GM18517 (cell line): ENCODE measurements at regions not wholly inside any gene's neighbourhood (a gene's known extent, or its start where the extent isn't known, plus 50 kb on each side); places are given as distances from the start of the nearest gene placed in this dataset.

ENCODE experiments used
- ATAC-seq: cut with Tn5 transposase; IDR thresholded peaks from one replicate; pipeline ENCODE4 v1.9.1; 2021; ENCODE audit warnings: mild to moderate bottlenecking, moderate library complexity; ENCODE audit not compliant: unreplicated experiment

- no peak for ATAC-seq
These were observed 51.3 kb upstream of the PFKP start for GRCh38 chr10:3016016-3016415.

DNA sequence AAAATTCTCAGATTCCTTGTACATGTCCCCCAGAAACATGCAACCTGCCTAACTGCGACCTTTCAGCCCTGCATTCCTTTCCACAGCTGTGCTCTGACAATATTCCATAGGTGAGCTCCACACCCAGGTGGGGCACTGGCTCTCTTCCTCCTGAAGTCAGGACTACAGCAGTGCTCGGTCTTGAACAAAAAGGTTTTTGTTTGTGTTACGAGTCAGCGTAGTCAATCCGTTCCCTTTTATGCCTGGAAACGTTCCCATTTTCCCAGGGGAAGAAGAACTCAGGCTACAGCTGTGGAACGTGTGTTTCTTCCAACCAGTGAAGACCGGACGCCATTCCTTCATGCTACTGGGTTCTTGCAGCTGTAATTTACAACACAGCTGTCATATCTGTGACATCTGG is 52.4 kb upstream of the PFKP start:
- no peak for ATAC-seq

- ATAC-seq = no peak
These were observed 55.1 kb upstream of the PFKP start for GRCh38 chr10:3012223-3012622.

- no peak for ATAC-seq
These were observed 56.4 kb upstream of the PFKP start for GRCh38 chr10:3010816-3011460.

DNA sequence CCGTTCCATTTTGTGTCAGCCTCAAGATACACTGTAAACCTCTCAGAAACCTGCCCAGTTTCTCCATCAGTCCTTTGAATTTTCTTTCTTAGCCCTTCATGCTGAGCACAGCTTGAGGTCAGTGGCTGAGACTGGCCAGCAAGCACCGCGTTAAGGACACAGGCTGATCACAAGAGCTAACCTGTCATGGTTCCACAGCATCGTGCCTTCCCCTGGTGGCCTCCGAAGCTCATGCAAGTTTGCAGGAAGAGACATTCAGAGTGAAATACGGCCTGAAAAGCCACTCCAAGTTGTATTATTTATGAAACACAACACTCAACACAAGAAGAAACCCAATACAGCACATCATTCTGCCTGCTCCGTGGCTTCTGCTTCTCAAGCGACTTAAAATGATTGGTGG is 57.0 kb upstream of the PFKP start:
- no peak for ATAC-seq

GRCh38 chr10:3009341-3009740 is 58.0 kb upstream of the PFKP start:
- no peak for ATAC-seq

DNA sequence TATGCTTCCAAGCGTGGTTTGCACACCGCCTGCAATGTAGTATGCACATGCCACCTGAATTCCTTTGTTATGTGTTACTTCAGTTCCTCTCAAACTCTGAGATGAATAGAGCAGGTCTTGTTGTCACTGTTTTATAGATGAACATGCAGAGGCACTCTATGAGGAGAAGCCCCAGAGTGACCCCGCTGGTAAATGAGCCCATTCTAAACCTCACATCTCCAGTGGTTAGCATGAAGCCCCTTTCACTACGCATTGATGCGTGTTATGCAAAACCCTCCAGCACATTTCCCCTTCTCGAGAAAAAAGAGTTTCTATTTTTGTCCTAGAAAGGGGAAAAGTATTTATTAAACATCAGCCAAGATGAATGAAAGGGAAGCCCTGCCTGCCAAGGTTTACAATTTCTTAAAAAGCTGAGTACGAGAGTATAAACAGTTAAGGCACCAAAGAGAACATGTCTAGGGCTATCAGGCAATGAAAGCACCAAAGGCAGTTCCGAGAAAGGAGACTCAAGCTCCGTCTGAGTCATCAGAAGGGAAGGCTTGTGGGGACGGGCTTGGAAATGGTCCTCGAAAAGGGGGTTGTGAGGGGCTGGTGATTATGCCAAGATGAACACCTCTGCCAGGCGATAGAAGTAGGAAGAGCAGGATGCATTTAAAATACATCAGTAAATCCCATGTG is 58.7 kb upstream of the PFKP start:
- no peak for ATAC-seq

GRCh38 chr10:3006607-3007006 is 60.7 kb upstream of the PFKP start:
- ATAC-seq = no peak

GRCh38 chr10:3006093-3006492 is 61.3 kb upstream of the PFKP start:
- no peak for ATAC-seq

GRCh38 chr10:3002304-3002703 is 65.0 kb upstream of the PFKP start:
- ATAC-seq = no peak

GRCh38 chr10:3000048-3000447 is 67.3 kb upstream of the PFKP start:
- no peak for ATAC-seq

DNA sequence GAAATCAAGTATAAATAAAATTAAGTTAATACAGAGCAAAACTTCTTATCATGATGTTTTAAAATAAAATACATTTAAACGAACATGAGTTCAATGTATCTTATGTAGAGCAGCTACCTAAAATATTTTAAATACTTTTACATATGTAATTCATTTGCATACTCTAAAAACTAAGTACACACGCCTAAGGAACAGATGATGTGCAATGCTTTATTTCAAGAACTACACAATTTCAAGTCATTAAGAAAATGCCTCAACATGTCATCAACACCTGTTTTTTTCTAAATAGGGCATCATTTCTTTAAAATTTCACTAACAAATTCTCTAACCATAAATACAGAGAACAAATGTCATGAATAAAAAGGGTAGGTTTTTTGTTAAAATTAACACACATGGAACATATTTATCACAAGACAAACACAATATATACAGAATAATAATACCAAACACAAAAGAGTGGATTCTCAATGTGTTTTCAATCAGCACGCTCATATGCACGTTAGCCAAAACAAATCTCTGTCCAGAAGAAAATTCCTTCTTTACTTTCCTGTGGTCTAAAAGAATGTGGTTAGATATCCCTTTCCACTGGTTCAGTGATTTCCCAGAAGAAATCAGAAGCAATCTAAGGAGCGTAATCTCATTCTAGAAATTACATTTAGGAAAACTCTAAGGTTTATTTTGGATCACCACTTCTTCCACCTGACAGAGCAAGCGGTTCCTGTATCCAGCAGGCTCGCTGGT is 73.0 kb upstream of the PFKP start:
- no peak for ATAC-seq

DNA sequence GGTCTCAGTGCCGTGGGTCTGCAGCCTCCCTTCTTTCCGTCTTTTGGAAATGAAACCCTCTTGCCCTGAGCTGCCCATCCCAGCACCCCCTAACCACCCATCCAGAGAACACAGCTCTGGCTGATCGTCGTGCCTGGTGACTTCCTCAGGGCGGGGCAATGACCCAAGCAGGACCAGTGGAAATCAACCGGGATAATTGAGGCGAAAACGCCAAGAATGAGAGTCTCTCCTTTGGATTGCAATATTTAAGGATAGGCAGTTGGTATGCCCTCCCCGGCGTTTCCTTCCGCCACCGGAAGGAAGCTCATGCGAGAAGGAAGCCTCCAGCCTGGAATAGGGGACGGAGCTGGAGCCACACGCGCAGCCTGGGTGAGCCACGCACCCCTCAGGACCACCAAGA is 73.7 kb upstream of the PFKP start:
- ATAC-seq = no peak

DNA sequence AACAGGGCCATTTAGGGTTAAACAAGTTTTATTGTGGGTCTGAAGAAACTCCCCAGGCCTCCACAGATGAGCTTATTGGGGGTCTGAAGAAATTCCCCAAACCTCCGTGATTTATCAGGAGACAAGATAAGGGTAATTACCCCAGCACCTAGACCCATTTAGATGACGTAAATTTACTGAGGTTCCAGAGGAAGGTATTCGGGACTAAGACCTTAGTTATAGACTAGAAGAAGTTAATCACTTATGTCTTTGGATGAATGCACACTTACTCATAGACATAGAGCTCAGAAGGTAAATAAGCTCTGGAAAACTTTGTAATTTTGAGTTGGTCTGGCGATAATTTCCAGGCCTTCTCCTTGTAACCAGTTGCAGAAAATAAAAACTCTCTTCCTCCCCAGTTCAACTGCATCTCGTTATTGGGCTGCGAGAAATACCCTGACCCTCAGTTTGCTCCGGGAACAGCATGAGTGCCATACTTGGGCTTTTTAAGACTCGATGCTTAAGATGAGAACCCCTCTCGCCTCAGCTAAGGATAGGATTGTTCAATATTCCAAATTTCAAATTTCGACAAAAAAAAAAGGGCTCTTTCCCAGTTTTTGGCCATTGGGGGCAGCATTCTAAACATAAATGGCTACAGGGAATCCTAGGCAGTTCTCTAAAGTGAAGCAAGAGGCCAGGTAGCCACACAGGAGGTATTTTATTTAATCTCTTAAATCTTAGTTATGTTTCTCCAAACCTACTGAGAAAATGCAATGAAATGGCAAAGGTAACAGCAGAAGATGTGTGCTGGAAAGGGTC is 74.7 kb upstream of the PFKP start:
- ATAC-seq = no peak

- ATAC-seq = no peak
These were observed 76.6 kb upstream of the PFKP start for GRCh38 chr10:2990764-2991163.

- ATAC-seq = no peak
These were observed 77.9 kb upstream of the PFKP start for GRCh38 chr10:2989292-2989947.

DNA sequence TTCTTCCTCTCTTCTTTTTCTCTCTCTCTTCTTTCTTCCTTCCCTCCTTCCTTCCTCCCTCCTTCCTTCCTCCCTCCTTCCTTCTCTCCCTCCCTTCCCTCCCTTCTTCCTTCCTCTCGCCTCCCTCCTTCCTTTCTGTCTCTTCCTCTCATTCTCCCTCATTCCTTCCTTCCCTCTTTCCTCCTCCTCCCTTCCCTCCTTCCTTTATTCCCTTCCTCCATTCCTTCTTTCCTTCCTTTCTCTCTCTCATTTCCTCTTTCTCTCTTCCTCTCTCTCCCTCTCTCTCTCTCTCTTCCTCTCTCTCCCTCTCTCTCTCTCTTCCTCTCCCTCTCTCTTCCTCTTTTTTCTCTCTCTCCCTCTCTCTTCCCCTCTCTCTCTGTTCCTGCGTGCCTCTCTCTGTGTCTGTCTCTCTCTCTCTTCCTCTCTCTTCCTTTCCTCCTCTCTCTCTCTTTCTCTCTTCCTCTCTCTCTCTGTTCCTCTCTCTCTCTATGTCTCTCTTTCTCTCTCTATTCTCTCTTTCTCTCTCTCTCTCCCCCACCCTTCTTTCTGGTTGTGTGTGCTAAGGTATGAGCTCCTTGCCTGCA is 80.1 kb upstream of the PFKP start:
- ATAC-seq = no peak

DNA sequence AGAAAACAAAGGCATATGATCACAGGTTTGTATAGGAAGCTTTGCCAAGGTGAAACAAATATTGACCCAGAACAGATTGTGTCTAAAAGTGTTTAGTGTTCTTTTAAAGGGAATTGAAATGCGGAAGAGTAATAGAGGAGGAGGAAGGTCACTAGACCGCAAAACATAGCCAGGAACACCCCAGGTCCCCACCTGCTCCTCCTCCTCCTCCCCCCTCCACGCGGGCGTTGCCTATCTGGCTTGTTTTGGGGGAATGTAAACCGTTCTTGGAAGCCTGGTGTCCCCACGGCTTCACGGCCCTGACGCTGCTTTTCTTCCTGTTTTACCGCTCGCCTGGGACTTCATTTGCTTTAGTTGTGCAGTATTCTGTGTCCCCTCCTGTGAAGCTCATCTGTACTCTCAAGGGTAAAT is 81.0 kb upstream of the PFKP start:
- ATAC-seq = no peak

DNA sequence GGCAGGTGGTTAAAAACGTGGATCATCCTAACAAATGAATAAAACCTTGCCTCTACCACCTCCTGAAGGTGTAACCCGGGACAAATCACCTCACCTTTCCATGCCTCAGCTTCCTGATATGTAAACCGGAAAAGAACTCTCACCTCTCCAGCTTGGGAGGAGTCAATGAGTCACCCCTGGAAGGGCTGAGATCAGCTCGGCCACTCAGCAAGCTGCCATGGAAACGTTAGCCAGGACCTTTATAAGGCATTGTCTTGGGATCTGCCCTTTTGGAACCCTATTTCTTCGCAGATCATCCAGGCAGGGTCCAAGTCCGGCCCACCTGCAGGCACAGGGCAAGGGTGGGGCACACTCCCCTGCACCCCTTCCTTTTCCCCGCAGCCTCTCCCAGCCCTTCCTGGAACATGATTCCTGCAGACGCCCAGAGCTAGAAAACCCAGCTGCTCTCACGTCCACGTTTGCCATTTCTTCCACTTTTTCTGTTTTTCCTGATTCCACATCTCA is 81.6 kb upstream of the PFKP start:
- ATAC-seq = no peak

- no peak for ATAC-seq
These were observed 82.7 kb upstream of the PFKP start for GRCh38 chr10:2984682-2985081.
